ENCODE measurements at regions not wholly inside any gene's neighbourhood (a gene's known extent, or its start where the extent isn't known, plus 50 kb on each side); places are given as distances from the start of the nearest gene placed in this dataset.

- DNase-seq, result no peak
- H3K4me3 ChIP-seq (replicated peaks in 1 of 3; ENCODE audit: low read depth in 2 of 3, low read length in 3 of 3), result no peak overlapping the region
- no peaks in the 10 kb centered on the region for H3K36me3 ChIP-seq (replicated peaks in 1 of 2; ENCODE audit: control insufficient read depth in 1 of 2, insufficient read depth in 2 of 2, low read length in 2 of 2)
- H3K9me3 ChIP-seq (replicated peaks in 1 of 2; ENCODE audit: control insufficient read depth in 1 of 2, insufficient read depth in 1 of 2, low read length in 2 of 2), result no peaks in the 10 kb centered on the region
- WGBS (ENCODE audit: insufficient coverage), result no CpG with 5 or more reads among the region's 3 CpGs
- Mint-ChIP-seq H3K36me3 (peaks cover 4 to 6% of the 10 kb centered on the region in 2 donors), H3K9me3 (peaks cover 0 to 8% (median 7%) of the 10 kb centered on the region in 7 donors), H3K27ac (no peak overlapping the region), H3K4me3 (no peak overlapping the region), H3K4me1 (peaks cover 32% of the 10 kb centered on the region), H3K27me3 (ENCODE audit: low read depth in 3 of 3) (peaks cover 0 to 3% (median 0%) of the 10 kb centered on the region in 3 donors)
- H3K27me3 ChIP-seq (ENCODE audit: control insufficient read depth in 2 of 2, insufficient read depth in 2 of 2, low read length in 2 of 2), result no peaks in the 10 kb centered on the region
- H3K9ac ChIP-seq (ENCODE audit: insufficient read depth, low read length, poor library complexity, severe bottlenecking), result no peak overlapping the region
- no peak overlapping the region for H2AFZ ChIP-seq (ENCODE audit: insufficient read depth, low read depth, low read length, poor library complexity, severe bottlenecking)
- H3K79me2 ChIP-seq (ENCODE audit: insufficient read depth, low read length), result no peaks in the 10 kb centered on the region
- intact Hi-C loops (cut with micrococcal nuclease), result no loop called here
- no peak for TF ChIP-seq CTCF (IDR thresholded peaks at IDR 0.05)
- peaks cover 3 to 12% of the 10 kb centered on the region in 2 donors for H3K4me1 ChIP-seq (ENCODE audit: control insufficient read depth in 1 of 2, insufficient read depth in 2 of 2, low read length in 2 of 2)
- no peak overlapping the region for H3K27ac ChIP-seq (ENCODE audit: low read depth in 1 of 2, low read length in 2 of 2)
- no peaks in the 10 kb centered on the region for H4K20me1 ChIP-seq (ENCODE audit: insufficient read depth, low read length)
- no peak overlapping the region for H3K4me2 ChIP-seq (replicated peaks; ENCODE audit: extremely low read depth, low read length, poor library complexity, severe bottlenecking)
Observed at GRCh38 chr5:54718656-54719055, 201.1 kb downstream of the SNX18 start.

- no peak overlapping the region for H3K4me3 ChIP-seq (replicated peaks in 1 of 3; ENCODE audit: low read depth in 2 of 3, low read length in 3 of 3)
- Mint-ChIP-seq H3K27ac (peak overlapping the region in 3 of 7 donors; percentile 21 to 63 (median 34)), H3K27me3 (ENCODE audit: low read depth in 3 of 3) (peaks cover 0 to 3% (median 0%) of the 10 kb centered on the region in 3 donors), H3K4me3 (no peak overlapping the region), H3K4me1 (peaks cover 31% of the 10 kb centered on the region), H3K9me3 (peaks cover 0 to 9% (median 6%) of the 10 kb centered on the region in 7 donors), H3K36me3 (peaks cover 4% of the 10 kb centered on the region in 2 donors)
- H3K4me1 ChIP-seq (ENCODE audit: control insufficient read depth in 1 of 2, insufficient read depth in 2 of 2, low read length in 2 of 2), result peaks cover 3 to 12% of the 10 kb centered on the region in 2 donors
- H3K36me3 ChIP-seq (replicated peaks in 1 of 2; ENCODE audit: control insufficient read depth in 1 of 2, insufficient read depth in 2 of 2, low read length in 2 of 2), result no peaks in the 10 kb centered on the region
- no peak overlapping the region for H3K27ac ChIP-seq (ENCODE audit: low read depth in 1 of 2, low read length in 2 of 2)
- H3K9me3 ChIP-seq (replicated peaks in 1 of 2; ENCODE audit: control insufficient read depth in 1 of 2, insufficient read depth in 1 of 2, low read length in 2 of 2), result peaks cover 0 to 2% of the 10 kb centered on the region in 2 donors
- no peak overlapping the region for H2AFZ ChIP-seq (ENCODE audit: insufficient read depth, low read depth, low read length, poor library complexity, severe bottlenecking)
- no peak overlapping the region for H3K4me2 ChIP-seq (replicated peaks; ENCODE audit: extremely low read depth, low read length, poor library complexity, severe bottlenecking)
- intact Hi-C loops (cut with micrococcal nuclease), result no loop called here
- H4K20me1 ChIP-seq (ENCODE audit: insufficient read depth, low read length), result no peaks in the 10 kb centered on the region
- TF ChIP-seq CTCF (IDR thresholded peaks at IDR 0.05), result no peak
- no peaks in the 10 kb centered on the region for H3K79me2 ChIP-seq (ENCODE audit: insufficient read depth, low read length)
- no CpG with 5 or more reads among the region's 5 CpGs for WGBS (ENCODE audit: insufficient coverage)
- no peak overlapping the region for H3K9ac ChIP-seq (ENCODE audit: insufficient read depth, low read length, poor library complexity, severe bottlenecking)
- DNase-seq, result no peak
- H3K27me3 ChIP-seq (ENCODE audit: control insufficient read depth in 2 of 2, insufficient read depth in 2 of 2, low read length in 2 of 2), result no peaks in the 10 kb centered on the region
Observed at GRCh38 chr5:54717870-54718269, 200.3 kb downstream of the SNX18 start.
